AG09319 (cell line): ENCODE measurements at regions not wholly inside any gene's neighbourhood (a gene's known extent, or its start where the extent isn't known, plus 50 kb on each side); places are given as distances from the start of the nearest gene placed in this dataset.

Experiments used
- DNase-seq: peaks from one replicate; pipeline ENCODE4 v3.0.0-alpha.2; 2010; ENCODE audit warnings: low read depth; ENCODE audit errors: extremely low read depth
- CTCF ChIP-seq: IDR thresholded peaks from 2 replicates; pipeline ENCODE4 v1.5.1; 2011; ENCODE audit warnings: low read depth, mild to moderate bottlenecking, inconsistent platforms, low read length, moderate library complexity

- TF ChIP-seq CTCF = no peak
- DNase-seq = no peak
These were observed 224.5 kb upstream of the GLI3 start for GRCh38 chr7:42461537-42461936.

- DNase-seq = no peak
- TF ChIP-seq CTCF = no peak
These were observed 223.9 kb upstream of the GLI3 start for GRCh38 chr7:42460933-42461332.

- DNase-seq = no peak
- no peak for TF ChIP-seq CTCF
These were observed 223.1 kb upstream of the GLI3 start for GRCh38 chr7:42460148-42460547.

GRCh38 chr7:42457663-42458062, 220.7 kb upstream of the GLI3 start:
- no peak for DNase-seq
- TF ChIP-seq CTCF = no peak

- TF ChIP-seq CTCF = no peak
- DNase-seq = no peak
These were observed 219.8 kb upstream of the GLI3 start for GRCh38 chr7:42456756-42457276.

- no peak for DNase-seq
- no peak for TF ChIP-seq CTCF
These were observed 219.3 kb upstream of the GLI3 start for GRCh38 chr7:42456267-42456666.

GRCh38 chr7:42453931-42454361, 216.9 kb upstream of the GLI3 start:
- peak; percentile 23 for DNase-seq
- TF ChIP-seq CTCF = no peak
